GM18867 (cell line): ENCODE measurements at regions not wholly inside any gene's neighbourhood (a gene's known extent, or its start where the extent isn't known, plus 50 kb on each side); places are given as distances from the start of the nearest gene placed in this dataset.
A peak's percentile ranks its signal among the peaks of the same experiment; 100 is the strongest.
"Not testable (repeated sequence)": the region's sequence is repeated elsewhere in the genome, so short reads cannot be mapped to it uniquely, and the experiment has no call there.

ENCODE experiments used
- ATAC-seq: cut with Tn5 transposase; IDR thresholded peaks from one replicate; pipeline ENCODE4 v1.9.1; 2021; ENCODE audit warnings: mild to moderate bottlenecking, moderate library complexity; ENCODE audit not compliant: unreplicated experiment

DNA sequence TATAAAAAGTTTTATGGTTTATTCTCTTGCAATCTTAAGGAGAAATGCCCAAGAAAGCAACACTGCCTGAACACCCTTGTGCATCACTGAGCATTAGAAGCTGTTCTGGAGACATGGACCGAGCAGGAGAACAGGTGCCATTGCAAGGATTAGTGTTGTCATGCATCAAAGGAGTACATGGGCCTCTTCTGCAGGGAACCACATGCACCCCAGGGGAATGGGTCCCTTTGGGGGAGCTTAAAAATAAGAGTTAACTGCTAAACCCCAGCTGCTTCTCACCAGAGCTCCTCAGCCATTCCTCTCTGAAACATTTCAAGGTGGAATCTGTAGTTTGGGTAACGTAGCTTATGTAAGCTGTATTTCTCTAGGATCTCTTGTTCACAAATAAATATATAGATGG, 353.0 kb upstream of the SLC7A11 start:
- ATAC-seq, result no peak

DNA sequence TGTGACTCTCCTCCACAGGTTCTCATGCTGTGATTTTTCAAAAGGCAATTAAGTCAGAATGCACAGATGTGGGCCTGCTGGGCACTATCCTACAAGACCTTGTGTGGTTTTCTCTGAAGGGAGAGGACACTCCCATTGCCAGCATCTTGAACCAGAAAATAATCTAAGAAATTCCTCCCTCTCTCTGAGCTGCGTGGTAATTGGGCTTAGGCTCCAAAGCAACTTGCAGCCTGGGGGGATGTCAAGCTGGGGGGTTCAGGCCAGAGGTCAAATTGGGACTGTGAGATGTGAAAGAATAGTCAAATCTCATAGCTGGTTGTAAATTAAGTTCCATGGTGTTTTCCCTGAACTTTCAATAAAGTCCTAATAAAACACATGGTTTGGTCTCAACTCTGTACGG, 350.6 kb upstream of the SLC7A11 start:
- no peak for ATAC-seq

- ATAC-seq, result no peak
Observed at GRCh38 chr4:138591808-138592207, 349.7 kb upstream of the SLC7A11 start.

GRCh38 chr4:138588501-138588900, 346.4 kb upstream of the SLC7A11 start:
- no peak for ATAC-seq

GRCh38 chr4:138579146-138579545, 337.0 kb upstream of the SLC7A11 start:
- no peak for ATAC-seq

GRCh38 chr4:138577826-138578225, 335.7 kb upstream of the SLC7A11 start:
- ATAC-seq, result not testable (repeated sequence)

GRCh38 chr4:138577145-138577544, 335.0 kb upstream of the SLC7A11 start:
- no peak for ATAC-seq

GRCh38 chr4:138576684-138577083, 334.5 kb upstream of the SLC7A11 start:
- peak; percentile 54 for ATAC-seq

GRCh38 chr4:138573246-138573645, 331.1 kb upstream of the SLC7A11 start:
- no peak for ATAC-seq

DNA sequence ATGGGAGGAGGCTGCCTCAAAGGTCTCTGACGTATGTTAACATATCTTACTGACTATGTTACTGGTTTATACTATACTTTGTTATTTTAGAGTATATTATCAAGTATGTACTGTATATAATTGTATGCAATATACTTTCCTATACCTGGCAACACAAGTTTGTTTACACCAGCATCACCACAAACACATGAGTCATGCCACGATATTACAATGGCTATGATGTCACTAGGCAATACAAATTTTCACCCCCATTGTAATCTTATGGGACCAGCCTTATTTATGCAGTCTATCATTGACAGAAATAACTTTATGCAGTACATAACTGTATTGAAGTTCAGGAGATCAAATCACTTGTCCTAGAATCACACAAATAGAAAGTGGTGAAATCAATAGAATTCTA, 329.9 kb upstream of the SLC7A11 start:
- ATAC-seq, result no peak

- ATAC-seq, result no peak
Observed at GRCh38 chr4:138567696-138568095, 325.5 kb upstream of the SLC7A11 start.

- no peak for ATAC-seq
Observed at GRCh38 chr4:138565576-138565975, 323.4 kb upstream of the SLC7A11 start.

- peak; percentile 53 for ATAC-seq
Observed at GRCh38 chr4:138562544-138562991, 320.4 kb upstream of the SLC7A11 start.

- no peak for ATAC-seq
Observed at GRCh38 chr4:138561906-138562305, 319.8 kb upstream of the SLC7A11 start.

- ATAC-seq, result no peak
Observed at GRCh38 chr4:138561276-138561880, 319.2 kb upstream of the SLC7A11 start.

DNA sequence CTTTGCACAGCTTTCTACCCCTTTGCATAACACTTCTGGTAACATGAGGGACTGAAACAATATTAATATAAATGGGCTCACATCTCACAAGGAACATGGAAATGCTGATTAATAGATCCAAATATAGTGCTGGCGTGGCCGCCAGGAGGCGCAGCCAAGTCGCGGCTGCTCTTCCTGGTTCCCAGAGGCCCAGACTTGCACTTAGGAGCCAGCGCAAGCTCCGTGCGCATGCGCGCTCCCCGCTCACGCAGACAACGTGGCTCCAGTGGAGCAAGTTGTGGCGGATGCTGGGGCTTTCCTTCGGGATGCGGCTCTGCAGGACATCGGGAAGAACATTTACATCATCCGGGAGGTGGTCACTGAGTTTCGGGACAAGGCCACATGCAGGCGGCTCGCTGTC, 318.3 kb upstream of the SLC7A11 start:
- no peak for ATAC-seq

GRCh38 chr4:138558886-138559285, 316.7 kb upstream of the SLC7A11 start:
- no peak for ATAC-seq

DNA sequence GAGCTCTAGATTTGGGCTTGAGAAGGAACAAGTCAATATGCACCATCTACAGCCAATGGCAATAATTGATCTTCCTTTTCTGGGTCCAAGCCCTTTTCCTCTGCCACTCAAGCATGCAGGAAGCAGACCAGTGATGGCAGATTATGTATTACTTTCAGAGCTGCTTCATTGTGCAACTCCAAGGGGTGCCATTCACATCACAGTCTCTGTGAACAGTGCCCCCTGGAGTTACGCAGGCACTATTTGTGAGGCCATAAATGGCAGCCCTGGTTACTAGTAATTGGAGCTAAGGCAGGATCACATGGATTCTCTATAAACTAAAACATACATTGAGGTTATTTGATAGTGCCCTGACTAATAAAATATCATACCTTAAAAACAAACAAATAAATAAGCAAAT, 313.4 kb upstream of the SLC7A11 start:
- ATAC-seq, result peak; percentile 81

DNA sequence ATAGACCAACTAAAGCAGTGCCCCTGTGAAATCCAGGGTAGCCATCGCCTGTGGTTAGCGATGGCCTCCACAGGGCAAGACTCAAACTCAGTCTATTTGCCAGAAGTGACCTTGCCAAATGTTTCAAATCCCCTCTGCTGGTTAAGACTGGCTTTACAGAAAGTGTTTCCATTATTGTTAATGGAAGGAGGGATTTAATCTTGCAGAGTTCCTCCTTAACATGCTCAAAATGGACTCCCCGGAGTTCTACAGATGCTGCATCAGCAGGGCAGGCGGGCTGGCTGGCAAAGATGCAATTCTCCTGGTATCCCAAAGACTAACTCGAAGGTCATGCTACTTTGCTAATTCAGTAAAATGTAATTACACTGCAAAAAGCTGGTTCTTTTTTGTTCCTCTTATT, 313.0 kb upstream of the SLC7A11 start:
- ATAC-seq, result peak; percentile 8

- ATAC-seq, result no peak
Observed at GRCh38 chr4:138553001-138553845, 311.1 kb upstream of the SLC7A11 start.

GRCh38 chr4:138542191-138542776, 300.1 kb upstream of the SLC7A11 start:
- ATAC-seq, result no peak
